Adrenal gland (tissue), 5 donors: ENCODE measurements at regions not wholly inside any gene's neighbourhood (a gene's known extent, or its start where the extent isn't known, plus 50 kb on each side); places are given as distances from the start of the nearest gene placed in this dataset.
"Not testable (repeated sequence)": the region's sequence is repeated elsewhere in the genome, so short reads cannot be mapped to it uniquely, and the experiment has no call there.

Experiments
- POLR2A ChIP-seq, 2 donors: fragments of 450-650 bp; IDR thresholded peaks; one replicate each; pipeline ENCODE4 v1.6.1; 2017; ENCODE audit warnings: antibody characterized with exemption in 2 of 2, mild to moderate bottlenecking in 2 of 2, moderate library complexity in 1 of 2
- TF ChIP-seq, protein P1 (sequence below), 6 experiments: fragments of 450-650 bp in 4 of 6; fragments of 200-600 bp in 2 of 6; sonication (generic) in 1 of 6; IDR thresholded peaks; 1 replicate in 5 of 6; 2 replicates in 1 of 6; pipeline versions ENCODE4 v1.5.1 to v1.8.0; 2016 to 2021; ENCODE audit warnings: antibody characterized with exemption in 6 of 6, mild to moderate bottlenecking in 2 of 6, moderate library complexity in 1 of 6
- donor health status: DM: no; HTN: no; CAD: no.

DNA sequence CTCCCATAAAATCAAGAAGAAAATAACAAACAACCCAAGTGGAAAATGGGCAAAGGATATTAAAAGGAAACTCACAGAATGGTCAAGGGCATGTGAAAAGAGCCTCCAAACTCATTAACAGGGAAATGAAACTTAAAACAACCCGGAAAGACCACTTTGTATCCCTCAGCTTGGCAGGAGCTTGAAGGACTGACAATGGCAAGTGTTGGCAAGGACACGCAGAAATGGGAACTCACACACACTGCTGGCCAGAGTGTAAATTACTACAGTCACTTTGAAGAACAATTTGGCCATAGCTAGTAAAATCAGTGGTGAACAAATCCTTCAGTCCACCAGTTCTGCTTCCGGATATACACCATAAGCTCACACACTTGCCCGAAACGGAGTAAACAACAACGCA, 58.1 kb upstream of the SMURF2 start:
- TF ChIP-seq, protein P1, sequence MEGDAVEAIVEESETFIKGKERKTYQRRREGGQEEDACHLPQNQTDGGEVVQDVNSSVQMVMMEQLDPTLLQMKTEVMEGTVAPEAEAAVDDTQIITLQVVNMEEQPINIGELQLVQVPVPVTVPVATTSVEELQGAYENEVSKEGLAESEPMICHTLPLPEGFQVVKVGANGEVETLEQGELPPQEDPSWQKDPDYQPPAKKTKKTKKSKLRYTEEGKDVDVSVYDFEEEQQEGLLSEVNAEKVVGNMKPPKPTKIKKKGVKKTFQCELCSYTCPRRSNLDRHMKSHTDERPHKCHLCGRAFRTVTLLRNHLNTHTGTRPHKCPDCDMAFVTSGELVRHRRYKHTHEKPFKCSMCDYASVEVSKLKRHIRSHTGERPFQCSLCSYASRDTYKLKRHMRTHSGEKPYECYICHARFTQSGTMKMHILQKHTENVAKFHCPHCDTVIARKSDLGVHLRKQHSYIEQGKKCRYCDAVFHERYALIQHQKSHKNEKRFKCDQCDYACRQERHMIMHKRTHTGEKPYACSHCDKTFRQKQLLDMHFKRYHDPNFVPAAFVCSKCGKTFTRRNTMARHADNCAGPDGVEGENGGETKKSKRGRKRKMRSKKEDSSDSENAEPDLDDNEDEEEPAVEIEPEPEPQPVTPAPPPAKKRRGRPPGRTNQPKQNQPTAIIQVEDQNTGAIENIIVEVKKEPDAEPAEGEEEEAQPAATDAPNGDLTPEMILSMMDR (IDR thresholded peaks at IDR 0.05) = not testable (repeated sequence)
- TF ChIP-seq POLR2A (IDR thresholded peaks at IDR 0.05) = not testable (repeated sequence)
